Aorta (tissue), 5 donors: ENCODE measurements at regions not wholly inside any gene's neighbourhood (a gene's known extent, or its start where the extent isn't known, plus 50 kb on each side); places are given as distances from the start of the nearest gene placed in this dataset.

Experiments
- ATAC-seq: fragments of 200-7000 bp; cut with Tn5 transposase; one replicate; pipeline ENCODE4 v1.9.1; 2022; ENCODE audit warnings: moderate library complexity; ENCODE audit not compliant: low FRiP score
- DNase-seq, 2 donors: peaks; one replicate each; pipeline ENCODE4 v3.0.0-alpha.2; 2020
- H3K27ac ChIP-seq, 2 donors: one replicate each; pipeline ENCODE4 v1.5.1; 2013; ENCODE audit warnings: low read length in 2 of 2, mild to moderate bottlenecking in 2 of 2, moderate library complexity in 2 of 2, control low read depth in 1 of 2, inconsistent platforms in 1 of 2, low read depth in 1 of 2
- H3K27me3 ChIP-seq, 2 donors: one replicate each; pipeline ENCODE4 v1.6.1; 2013; ENCODE audit warnings: control low read depth in 1 of 2, low read length in 1 of 2, mild to moderate bottlenecking in 1 of 2, moderate library complexity in 1 of 2; ENCODE audit not compliant: insufficient read depth in 2 of 2, control insufficient read depth in 1 of 2
- H3K36me3 ChIP-seq, 2 donors: one replicate each; pipeline ENCODE4 v1.6.1; 2013; ENCODE audit warnings: control low read depth in 1 of 2, low read length in 1 of 2, mild to moderate bottlenecking in 1 of 2; ENCODE audit not compliant: insufficient read depth in 2 of 2, control insufficient read depth in 1 of 2
- H3K4me1 ChIP-seq, 2 donors: one replicate each; pipeline ENCODE4 v1.6.1; 2013; ENCODE audit warnings: low read length in 2 of 2, control low read depth in 1 of 2, mild to moderate bottlenecking in 1 of 2, moderate library complexity in 1 of 2; ENCODE audit not compliant: insufficient read depth in 2 of 2, control insufficient read depth in 1 of 2
- H3K4me3 ChIP-seq, 2 donors: one replicate each; pipeline ENCODE4 v1.5.1; 2013; ENCODE audit warnings: low read length in 2 of 2, control low read depth in 1 of 2, mild to moderate bottlenecking in 1 of 2
- H3K9me3 ChIP-seq: one replicate; pipeline ENCODE4 v1.6.1; 2013; ENCODE audit warnings: mild to moderate bottlenecking, low read length; ENCODE audit not compliant: control insufficient read depth
- WGBS, 2 donors: extraction: QIAGEN DNeasy Blood & Tissue Kit; methylation state at CpG; one replicate each; pipeline ENCODE4 v1.1.7; 2013; 5-methylcytosine and 5-hydroxymethylcytosine counted together
- intact Hi-C, 2 donors: fragments of 100-400 bp; cut with DNase I; formaldehyde crosslinking; loops; one replicate each; pipeline versions ENCODE4 v1.14.2 to v1.15.0; 2022
- donor health status: healthy with polysubstance abuse.
- donor health status: Bipolar disorder and iron deficiency.
- donor health status: DM: no; HTN: no; CAD: no.
- donor health status: DM: no; HTN: no; CAD: no.
- donor health status: DM: yes; HTN: yes; CAD: no.

GRCh38 chr18:75869162-75869561 is 441.7 kb upstream of the SMIM21 start:
- H3K4me1 ChIP-seq = no peaks in the 10 kb centered on the region
- no peak for ATAC-seq
- H3K27me3 ChIP-seq = no peaks in the 10 kb centered on the region
- 0 to 6% methylated on average over 1 of the region's 1 CpG for WGBS, 2 donors
- H3K27ac ChIP-seq = peak overlapping the region in 1 of 2 donors; percentile 43
- no peak for DNase-seq
- H3K36me3 ChIP-seq = no peaks in the 10 kb centered on the region
- H3K9me3 ChIP-seq = no peaks in the 10 kb centered on the region
- H3K4me3 ChIP-seq = no peak overlapping the region
- intact Hi-C loops = loop anchor here in 1 of 2 donors (2.0 to 10.0 kb wide), 2 partner anchors 54 to 1264 kb away; no protein-coding TSS in a partner anchor

DNA sequence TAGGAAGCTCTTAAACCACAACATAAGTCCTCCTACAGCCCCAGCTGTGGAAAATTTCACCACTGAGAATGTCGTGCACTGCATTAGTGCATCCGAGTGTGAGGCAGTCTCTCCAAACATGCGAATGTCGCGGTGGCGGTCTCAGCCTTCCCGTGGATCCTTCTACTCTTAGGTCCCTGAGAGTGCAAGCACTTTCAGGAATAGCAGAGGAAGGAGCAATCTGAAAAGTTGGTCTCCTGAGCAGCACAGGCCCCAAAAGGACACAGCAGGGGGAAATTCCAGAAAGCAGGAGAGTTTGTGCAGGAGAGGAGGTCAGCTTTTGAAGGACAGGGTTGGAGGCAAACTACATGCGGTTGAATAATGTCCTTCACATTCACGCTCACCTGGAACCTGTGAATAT is 440.5 kb upstream of the SMIM21 start:
- H3K4me3 ChIP-seq = no peak overlapping the region
- H3K36me3 ChIP-seq = no peaks in the 10 kb centered on the region
- H3K4me1 ChIP-seq = no peaks in the 10 kb centered on the region
- H3K27ac ChIP-seq = no peak overlapping the region
- no peaks in the 10 kb centered on the region for H3K27me3 ChIP-seq
- WGBS, 2 donors = 87 to 88% methylated on average over 9 of the region's 9 CpGs
- intact Hi-C loops = loop anchor here in 1 of 2 donors (2.0 to 10.0 kb wide), 2 partner anchors 55 to 1263 kb away; no protein-coding TSS in a partner anchor
- ATAC-seq = no peak
- no peak for DNase-seq
- H3K9me3 ChIP-seq = no peaks in the 10 kb centered on the region

- H3K4me3 ChIP-seq = no peak overlapping the region
- ATAC-seq = no peak
- WGBS, 2 donors = 86 to 93% methylated on average over 6 of the region's 6 CpGs
- intact Hi-C loops = loop anchor here in 1 of 2 donors (10.0 kb wide), 1 partner anchor 1261 kb away; no protein-coding TSS in a partner anchor
- no peaks in the 10 kb centered on the region for H3K4me1 ChIP-seq
- no peaks in the 10 kb centered on the region for H3K27me3 ChIP-seq
- H3K9me3 ChIP-seq = no peaks in the 10 kb centered on the region
- H3K36me3 ChIP-seq = no peaks in the 10 kb centered on the region
- no peak overlapping the region for H3K27ac ChIP-seq
- no peak for DNase-seq
Observed at GRCh38 chr18:75865639-75866038, 438.1 kb upstream of the SMIM21 start.

DNA sequence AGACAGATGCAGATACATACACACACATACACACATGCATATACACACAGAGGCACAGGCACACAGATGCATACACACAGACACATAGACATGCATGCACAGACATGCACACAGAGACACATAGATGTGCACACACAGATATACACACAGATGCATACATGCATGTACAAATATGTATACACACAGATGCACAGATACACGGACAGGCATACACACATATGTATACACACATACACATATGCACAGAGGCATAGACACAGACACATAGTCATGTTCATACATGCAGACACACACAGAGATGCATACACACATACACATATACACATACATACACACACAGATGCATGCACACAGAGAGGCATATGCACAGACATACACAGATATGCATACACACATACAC is 437.3 kb upstream of the SMIM21 start:
- WGBS, 2 donors = 82 to 83% methylated on average over 1 of the region's 1 CpG
- H3K27me3 ChIP-seq = no peaks in the 10 kb centered on the region
- no peak overlapping the region for H3K4me3 ChIP-seq
- no peaks in the 10 kb centered on the region for H3K4me1 ChIP-seq
- no peaks in the 10 kb centered on the region for H3K9me3 ChIP-seq
- DNase-seq (no peak), ATAC-seq (no peak)
- no peak overlapping the region for H3K27ac ChIP-seq
- intact Hi-C loops = loop anchor here in 1 of 2 donors (10.0 kb wide), 1 partner anchor 1260 kb away; no protein-coding TSS in a partner anchor
- H3K36me3 ChIP-seq = no peaks in the 10 kb centered on the region

DNA sequence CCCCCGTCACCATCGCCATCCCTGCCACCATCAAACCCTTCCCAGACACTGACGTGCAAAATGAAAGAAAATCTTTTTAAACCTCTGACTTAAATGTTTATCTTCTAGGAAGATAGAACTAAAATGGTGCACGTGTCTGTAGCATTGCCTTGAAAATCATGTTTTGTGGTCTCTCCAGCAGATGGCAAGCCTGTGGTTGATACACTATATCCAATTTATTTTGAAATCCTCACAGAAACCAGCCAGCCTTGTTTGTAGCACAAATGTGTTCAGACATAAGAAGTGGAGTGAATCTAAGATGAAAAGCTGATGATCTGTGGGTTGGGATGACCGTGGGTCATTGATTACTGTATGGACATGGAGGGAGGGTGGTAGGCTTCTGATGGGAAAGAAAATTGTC is 436.2 kb upstream of the SMIM21 start:
- H3K4me1 ChIP-seq = no peaks in the 10 kb centered on the region
- 79 to 81% methylated on average over 5 of the region's 5 CpGs for WGBS, 2 donors
- H3K27me3 ChIP-seq = no peaks in the 10 kb centered on the region
- no peaks in the 10 kb centered on the region for H3K36me3 ChIP-seq
- no peak overlapping the region for H3K4me3 ChIP-seq
- DNase-seq = no peak
- ATAC-seq = no peak
- no peaks in the 10 kb centered on the region for H3K9me3 ChIP-seq
- intact Hi-C loops = loop anchor here in 1 of 2 donors (10.0 kb wide), 1 partner anchor 1259 kb away; no protein-coding TSS in a partner anchor
- H3K27ac ChIP-seq = no peak overlapping the region

DNA sequence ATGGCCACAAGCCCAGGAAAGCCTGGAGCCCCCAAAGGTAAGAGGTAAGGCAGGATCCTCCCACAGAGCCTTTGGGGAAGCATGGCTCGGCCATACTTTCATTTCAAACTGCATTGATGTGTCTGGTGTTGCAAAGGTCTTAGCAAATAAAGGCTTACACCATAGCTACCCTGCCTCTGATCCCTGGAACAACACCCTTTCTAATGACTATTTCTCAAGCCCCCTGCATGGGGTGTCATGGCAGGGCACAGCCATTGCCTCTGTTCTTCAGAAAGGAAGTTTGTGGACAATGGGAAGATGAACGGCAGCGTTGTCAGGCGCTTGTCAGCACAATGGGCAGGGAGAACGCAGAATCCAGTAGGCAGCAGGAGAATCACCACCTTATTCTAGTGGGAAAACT is 435.0 kb upstream of the SMIM21 start:
- Histone ChIP-seq H3K4me1 (no peaks in the 10 kb centered on the region), H3K4me3 (no peak overlapping the region), H3K27ac (no peak overlapping the region), H3K36me3 (no peaks in the 10 kb centered on the region), H3K27me3 (no peaks in the 10 kb centered on the region), H3K9me3 (no peaks in the 10 kb centered on the region)
- 77 to 86% methylated on average over 5 of the region's 5 CpGs for WGBS, 2 donors
- ATAC-seq (no peak), DNase-seq (no peak)
- intact Hi-C loops = loop anchor here in 1 of 2 donors (10.0 kb wide), 1 partner anchor 1258 kb away; no protein-coding TSS in a partner anchor

DNA sequence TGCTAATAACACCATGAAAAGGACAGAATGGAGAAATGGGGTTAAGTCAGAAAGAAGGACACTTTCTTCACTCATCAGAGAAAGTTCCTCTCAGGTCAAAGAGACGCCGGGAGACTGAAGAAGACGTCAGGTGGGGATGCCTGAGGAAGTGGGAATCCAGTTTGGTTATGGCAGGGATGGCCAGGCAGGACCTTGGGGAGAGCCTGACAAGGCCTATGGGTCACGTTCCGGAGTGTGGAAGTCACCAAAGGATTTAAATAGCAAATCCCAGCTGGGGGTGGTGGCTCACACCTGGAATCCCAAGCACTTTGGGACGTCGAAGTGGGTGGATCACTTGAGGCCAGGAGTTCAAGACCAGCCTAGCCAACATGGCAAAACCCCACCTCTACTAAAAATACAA is 432.7 kb upstream of the SMIM21 start:
- Histone ChIP-seq H3K9me3 (no peaks in the 10 kb centered on the region), H3K4me3 (no peak overlapping the region), H3K27me3 (no peaks in the 10 kb centered on the region), H3K4me1 (no peaks in the 10 kb centered on the region), H3K27ac (no peak overlapping the region), H3K36me3 (no peaks in the 10 kb centered on the region)
- ATAC-seq (no peak), DNase-seq (no peak)
- WGBS, 2 donors = 81 to 87% methylated on average over 7 of the region's 7 CpGs
- intact Hi-C loops = loop anchor here in 1 of 2 donors (10.0 kb wide), 1 partner anchor 1255 kb away; no protein-coding TSS in a partner anchor

- Histone ChIP-seq H3K4me1 (no peaks in the 10 kb centered on the region), H3K36me3 (no peaks in the 10 kb centered on the region), H3K27ac (no peak overlapping the region), H3K4me3 (no peak overlapping the region), H3K27me3 (no peaks in the 10 kb centered on the region), H3K9me3 (no peaks in the 10 kb centered on the region)
- DNase-seq (no peak), ATAC-seq (no peak)
- 58 to 62% methylated on average over 5 of the region's 5 CpGs for WGBS, 2 donors
- intact Hi-C loops = no loop called here
Observed at GRCh38 chr18:75859533-75859932, 432.0 kb upstream of the SMIM21 start.

- H3K27ac ChIP-seq = no peak overlapping the region
- 30 to 34% methylated on average over 2 of the region's 2 CpGs for WGBS, 2 donors
- ATAC-seq = no peak
Observed at GRCh38 chr18:75858754-75859153, 431.3 kb upstream of the SMIM21 start.

More at GRCh38 chr18:75858754-75859153, 431.3 kb upstream of the SMIM21 start:
- Histone ChIP-seq H3K9me3 (no peaks in the 10 kb centered on the region), H3K4me3 (no peak overlapping the region), H3K4me1 (no peaks in the 10 kb centered on the region), H3K36me3 (no peaks in the 10 kb centered on the region), H3K27me3 (no peaks in the 10 kb centered on the region)
- intact Hi-C loops = no loop called here
- no peak for DNase-seq
